ENCODE measurements at regions not wholly inside any gene's neighbourhood (a gene's known extent, or its start where the extent isn't known, plus 50 kb on each side); places are given as distances from the start of the nearest gene placed in this dataset.
A peak's percentile ranks its signal among the peaks of the same experiment; 100 is the strongest.
"Not testable (repeated sequence)": the region's sequence is repeated elsewhere in the genome, so short reads cannot be mapped to it uniquely, and the experiment has no call there.

GRCh38 chr10:36000754-36001153 is 358.7 kb upstream of the FZD8 start:
- H2BK5ac ChIP-seq (ENCODE audit: low read depth, low read length); H3K4me1 ChIP-seq (replicated peaks in 1 of 4; ENCODE audit: control insufficient read depth in 3 of 4, insufficient read depth in 4 of 4, low read length in 3 of 4); DNase-seq (ENCODE audit: low read depth in 1 of 2, low spot score in 2 of 2); H3K79me1 ChIP-seq (ENCODE audit: low read depth, low read length); H3K36me3 ChIP-seq (ENCODE audit: control insufficient read depth in 2 of 4, insufficient read depth in 4 of 4, low read length in 3 of 4); H3K27me3 ChIP-seq (replicated peaks in 1 of 4; ENCODE audit: control insufficient read depth in 3 of 4, extremely low read depth in 1 of 4, insufficient read depth in 3 of 4, low read length in 3 of 4); H3K4me3 ChIP-seq (ENCODE audit: extremely low read depth in 1 of 4, insufficient read depth in 2 of 4, low read depth in 3 of 4, low read length in 4 of 4); H2BK20ac ChIP-seq (ENCODE audit: low read length); H2BK12ac ChIP-seq (ENCODE audit: low read depth, low read length); H3K9me3 ChIP-seq (ENCODE audit: insufficient read depth in 2 of 2, low read depth in 1 of 2, low read length in 1 of 2); H3K4ac ChIP-seq (replicated peaks; ENCODE audit: insufficient read length, low read depth, low read length); H3K79me2 ChIP-seq (ENCODE audit: control insufficient read depth in 1 of 2, insufficient read depth in 2 of 2, low read length in 2 of 2); H2AFZ ChIP-seq (ENCODE audit: low read length); H3K9ac ChIP-seq (replicated peaks in 1 of 4; ENCODE audit: extremely low read depth in 1 of 4, low read depth in 3 of 4, low read length in 3 of 4); H3K14ac ChIP-seq (ENCODE audit: insufficient read length); H2BK15ac ChIP-seq (ENCODE audit: low read length); H2AK5ac ChIP-seq (ENCODE audit: low read depth, low read length); CTCF ChIA-PET (ENCODE audit: partially characterized antibody); H4K91ac ChIP-seq (replicated peaks; ENCODE audit: insufficient read length, low read length); H4K5ac ChIP-seq (ENCODE audit: insufficient read length, low read depth, low read length); FAIRE-seq; H4K8ac ChIP-seq (ENCODE audit: extremely low read depth, insufficient read depth, low read length); H3K56ac ChIP-seq (replicated peaks; ENCODE audit: insufficient read length, low read depth, low read length); H4K20me1 ChIP-seq (replicated peaks in 1 of 2; ENCODE audit: control insufficient read depth in 1 of 2, insufficient read depth in 2 of 2, low read length in 2 of 2); H3K4me2 ChIP-seq (ENCODE audit: insufficient read depth in 1 of 2, low read depth in 2 of 2, low read length in 2 of 2); POLR2A ChIA-PET (ENCODE audit: partially characterized antibody); H3K23me2 ChIP-seq (ENCODE audit: low read depth, low read length); H3K23ac ChIP-seq (ENCODE audit: insufficient read length); H3K27ac ChIP-seq (ENCODE audit: low read depth, low read length); H3K18ac ChIP-seq (ENCODE audit: extremely low read depth, low read length); H2BK120ac ChIP-seq (replicated peaks; ENCODE audit: low read depth, low read length): not testable (repeated sequence)
- TF ChIP-seq CTCF (IDR thresholded peaks at IDR 0.05; ENCODE audit: control extremely low read depth in 1 of 3, insufficient read depth in 1 of 3, low read depth in 1 of 3, low read length in 3 of 3) (peak in 1 of 3 experiments; percentile 4; a peak in 1 of 4 replicates), RAD21 (IDR thresholded peaks at IDR 0.05 in 1 of 2, conservative IDR thresholded peaks at IDR 0.05 in 1 of 2; ENCODE audit: low read depth in 2 of 2, low read length in 2 of 2) (peak; percentile 18 to 27; a peak in 1 of 4 replicates)
- 92% methylated on average over 1 of the region's 1 CpG; no CpG with 5 or more reads in 1 of the 2 experiments for WGBS, 2 experiments (ENCODE audit: extremely low coverage in 1 of 2, insufficient coverage in 1 of 2, insufficient read length in 1 of 2, insufficient replicate concordance in 2 of 2, low coverage in 1 of 2, low lambda C conversion rate in 2 of 2, missing lambda C conversion rate in 1 of 2)
